Stimulated activated CD8-positive, alpha-beta memory T cell treated with anti-CD3 and anti-CD28 coated beads, Interleukin-4, amount 100 ng/mL, for 48 hours (primary cell): ENCODE measurements at regions not wholly inside any gene's neighbourhood (a gene's known extent, or its start where the extent isn't known, plus 50 kb on each side); places are given as distances from the start of the nearest gene placed in this dataset.

Experiments
- DNase-seq: peaks from one replicate; pipeline ENCODE4 v3.0.0-alpha.2; 2020

GRCh38 chr7:41207141-41207540 lies 495.7 kb downstream of the INHBA start:
- DNase-seq, result no peak

- DNase-seq, result no peak
Observed at GRCh38 chr7:41206267-41206666, 496.6 kb downstream of the INHBA start.

- no peak for DNase-seq
Observed at GRCh38 chr7:41205600-41205999, 497.3 kb downstream of the INHBA start.

GRCh38 chr7:41203542-41203941 lies 499.3 kb downstream of the INHBA start:
- DNase-seq, result no peak

GRCh38 chr7:41201021-41201420 lies 501.9 kb downstream of the INHBA start:
- no peak for DNase-seq

GRCh38 chr7:41199136-41199535 lies 503.8 kb downstream of the INHBA start:
- no peak for DNase-seq

- DNase-seq, result no peak
Observed at GRCh38 chr7:41198502-41198901, 504.4 kb downstream of the INHBA start.

- DNase-seq, result no peak
Observed at GRCh38 chr7:41197769-41198168, 505.1 kb downstream of the INHBA start.

- DNase-seq, result no peak
Observed at GRCh38 chr7:41193738-41194282, 509.1 kb downstream of the INHBA start.

GRCh38 chr7:41190581-41190980 lies 512.3 kb downstream of the INHBA start:
- no peak for DNase-seq

GRCh38 chr7:41189866-41190265 lies 513.0 kb downstream of the INHBA start:
- DNase-seq, result no peak

GRCh38 chr7:41188163-41189130 lies 514.4 kb downstream of the INHBA start:
- DNase-seq, result no peak

GRCh38 chr7:41187322-41187721 lies 515.6 kb downstream of the INHBA start:
- no peak for DNase-seq

GRCh38 chr7:41185851-41186250 lies 517.0 kb downstream of the INHBA start:
- no peak for DNase-seq

- no peak for DNase-seq
Observed at GRCh38 chr7:41183741-41184140, 519.1 kb downstream of the INHBA start.

- no peak for DNase-seq
Observed at GRCh38 chr7:41182782-41183181, 520.1 kb downstream of the INHBA start.

- DNase-seq, result no peak
Observed at GRCh38 chr7:41175435-41175834, 527.5 kb downstream of the INHBA start.

GRCh38 chr7:41174521-41174920 lies 528.4 kb downstream of the INHBA start:
- no peak for DNase-seq

- no peak for DNase-seq
Observed at GRCh38 chr7:41170466-41170865, 532.4 kb downstream of the INHBA start.

GRCh38 chr7:41169317-41169716 lies 533.6 kb downstream of the INHBA start:
- DNase-seq, result no peak

- DNase-seq, result no peak
Observed at GRCh38 chr7:41167836-41168235, 535.1 kb downstream of the INHBA start.

GRCh38 chr7:41164440-41164839 lies 538.5 kb downstream of the INHBA start:
- DNase-seq, result no peak

GRCh38 chr7:41163991-41164390 lies 538.9 kb downstream of the INHBA start:
- no peak for DNase-seq

- DNase-seq, result no peak
Observed at GRCh38 chr7:41162612-41163011, 540.3 kb downstream of the INHBA start.
